ENCODE measurements at regions not wholly inside any gene's neighbourhood (a gene's known extent, or its start where the extent isn't known, plus 50 kb on each side); places are given as distances from the start of the nearest gene placed in this dataset.

GRCh38 chr10:62548686-62549085 is 174.5 kb downstream of the ZNF365 start:
- DNase-seq (ENCODE audit: low read depth), result no peak

GRCh38 chr10:62550173-62550572 is 176.0 kb downstream of the ZNF365 start:
- DNase-seq (ENCODE audit: low read depth), result no peak

GRCh38 chr10:62554632-62555199 is 180.5 kb downstream of the ZNF365 start:
- no peak for DNase-seq (ENCODE audit: low read depth)

GRCh38 chr10:62559481-62560200 is 185.5 kb downstream of the ZNF365 start:
- no peak for DNase-seq (ENCODE audit: low read depth)

- DNase-seq (ENCODE audit: low read depth), result no peak
Measured at GRCh38 chr10:62560201-62560819, 186.1 kb downstream of the ZNF365 start.

- no peak for DNase-seq (ENCODE audit: low read depth)
Measured at GRCh38 chr10:62561151-62561550, 187.0 kb downstream of the ZNF365 start.

- DNase-seq (ENCODE audit: low read depth), result no peak
Measured at GRCh38 chr10:62562101-62562500, 187.9 kb downstream of the ZNF365 start.

GRCh38 chr10:62562795-62563194 is 188.6 kb downstream of the ZNF365 start:
- no peak for DNase-seq (ENCODE audit: low read depth)

- no peak for DNase-seq (ENCODE audit: low read depth)
Measured at GRCh38 chr10:62573929-62574328, 199.8 kb downstream of the ZNF365 start.

GRCh38 chr10:62577076-62577475 is 202.9 kb downstream of the ZNF365 start:
- DNase-seq (ENCODE audit: low read depth), result no peak

- no peak for DNase-seq (ENCODE audit: low read depth)
Measured at GRCh38 chr10:62577666-62578291, 203.6 kb downstream of the ZNF365 start.

GRCh38 chr10:62578301-62578700 is 204.1 kb downstream of the ZNF365 start:
- DNase-seq (ENCODE audit: low read depth), result no peak

- no peak for DNase-seq (ENCODE audit: low read depth)
Measured at GRCh38 chr10:62578916-62579315, 204.7 kb downstream of the ZNF365 start.

- no peak for DNase-seq (ENCODE audit: low read depth)
Measured at GRCh38 chr10:62580396-62580795, 206.2 kb downstream of the ZNF365 start.

GRCh38 chr10:62581351-62581750 is 207.2 kb downstream of the ZNF365 start:
- no peak for DNase-seq (ENCODE audit: low read depth)

- no peak for DNase-seq (ENCODE audit: low read depth)
Measured at GRCh38 chr10:62582101-62582705, 208.0 kb downstream of the ZNF365 start.

GRCh38 chr10:62582804-62583208 is 208.6 kb downstream of the ZNF365 start:
- no peak for DNase-seq (ENCODE audit: low read depth)

- DNase-seq (ENCODE audit: low read depth), result no peak
Measured at GRCh38 chr10:62583876-62584615, 209.9 kb downstream of the ZNF365 start.

GRCh38 chr10:62584731-62585130 is 210.6 kb downstream of the ZNF365 start:
- DNase-seq (ENCODE audit: low read depth), result no peak

- DNase-seq (ENCODE audit: low read depth), result no peak
Measured at GRCh38 chr10:62585211-62585775, 211.1 kb downstream of the ZNF365 start.

- DNase-seq (ENCODE audit: low read depth), result no peak
Measured at GRCh38 chr10:62587011-62587410, 212.8 kb downstream of the ZNF365 start.

- no peak for DNase-seq (ENCODE audit: low read depth)
Measured at GRCh38 chr10:62588116-62588515, 213.9 kb downstream of the ZNF365 start.

All from activated T-helper 1 cell treated with Interleukin-2 at 50 U/mL for 16 hours (primary cell).